ENCODE measurements at regions not wholly inside any gene's neighbourhood (a gene's known extent, or its start where the extent isn't known, plus 50 kb on each side); places are given as distances from the start of the nearest gene placed in this dataset.

- POLR2A ChIA-PET = no interaction called here
- CTCF ChIA-PET = no interaction called here
- H3K4me3 ChIP-seq (ENCODE audit: low read depth, low read length) = no peak overlapping the region
- DNase-seq (ENCODE audit: low read depth, low spot score) = no peak
- TF ChIP-seq, protein P1, sequence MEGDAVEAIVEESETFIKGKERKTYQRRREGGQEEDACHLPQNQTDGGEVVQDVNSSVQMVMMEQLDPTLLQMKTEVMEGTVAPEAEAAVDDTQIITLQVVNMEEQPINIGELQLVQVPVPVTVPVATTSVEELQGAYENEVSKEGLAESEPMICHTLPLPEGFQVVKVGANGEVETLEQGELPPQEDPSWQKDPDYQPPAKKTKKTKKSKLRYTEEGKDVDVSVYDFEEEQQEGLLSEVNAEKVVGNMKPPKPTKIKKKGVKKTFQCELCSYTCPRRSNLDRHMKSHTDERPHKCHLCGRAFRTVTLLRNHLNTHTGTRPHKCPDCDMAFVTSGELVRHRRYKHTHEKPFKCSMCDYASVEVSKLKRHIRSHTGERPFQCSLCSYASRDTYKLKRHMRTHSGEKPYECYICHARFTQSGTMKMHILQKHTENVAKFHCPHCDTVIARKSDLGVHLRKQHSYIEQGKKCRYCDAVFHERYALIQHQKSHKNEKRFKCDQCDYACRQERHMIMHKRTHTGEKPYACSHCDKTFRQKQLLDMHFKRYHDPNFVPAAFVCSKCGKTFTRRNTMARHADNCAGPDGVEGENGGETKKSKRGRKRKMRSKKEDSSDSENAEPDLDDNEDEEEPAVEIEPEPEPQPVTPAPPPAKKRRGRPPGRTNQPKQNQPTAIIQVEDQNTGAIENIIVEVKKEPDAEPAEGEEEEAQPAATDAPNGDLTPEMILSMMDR (IDR thresholded peaks at IDR 0.05; ENCODE audit: insufficient read depth, low read length, missing control alignments) = no peak
Observed at GRCh38 chr11:112520354-112520753, 259.7 kb upstream of the PLET1 start.

- ChIA-PET POLR2A (no interaction called here), CTCF (no interaction called here)
- no peak overlapping the region for H3K4me3 ChIP-seq (ENCODE audit: low read depth, low read length)
- no peak for DNase-seq (ENCODE audit: low read depth, low spot score)
- TF ChIP-seq, protein P1 (IDR thresholded peaks at IDR 0.05; ENCODE audit: insufficient read depth, low read length, missing control alignments) = no peak
Observed at GRCh38 chr11:112522536-112522935, 261.9 kb upstream of the PLET1 start.

DNA sequence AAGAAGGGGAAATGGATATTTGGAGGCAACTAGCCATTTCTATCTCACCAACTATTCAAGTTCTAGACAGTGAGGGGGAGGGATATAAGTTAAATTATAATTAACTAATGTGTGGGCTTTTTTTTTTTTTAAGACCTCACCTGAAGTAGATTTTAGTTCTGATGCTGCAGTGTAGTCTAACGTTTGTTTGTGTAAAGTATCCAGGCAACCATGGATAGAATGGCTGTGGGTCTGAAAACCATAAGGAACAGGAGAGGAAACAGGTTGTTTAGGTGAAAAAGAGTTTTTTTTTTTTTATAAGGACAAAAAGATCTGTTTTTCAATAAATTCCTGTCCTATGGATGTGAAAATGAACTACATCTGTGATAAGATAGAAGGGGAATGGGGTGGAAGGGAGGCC, 262.4 kb upstream of the PLET1 start:
- H3K4me3 ChIP-seq (ENCODE audit: low read depth, low read length) = no peak overlapping the region
- DNase-seq (ENCODE audit: low read depth, low spot score) = no peak
- POLR2A ChIA-PET = no interaction called here
- CTCF ChIA-PET = no interaction called here
- TF ChIP-seq, protein P1 (IDR thresholded peaks at IDR 0.05; ENCODE audit: insufficient read depth, low read length, missing control alignments) = no peak

DNA sequence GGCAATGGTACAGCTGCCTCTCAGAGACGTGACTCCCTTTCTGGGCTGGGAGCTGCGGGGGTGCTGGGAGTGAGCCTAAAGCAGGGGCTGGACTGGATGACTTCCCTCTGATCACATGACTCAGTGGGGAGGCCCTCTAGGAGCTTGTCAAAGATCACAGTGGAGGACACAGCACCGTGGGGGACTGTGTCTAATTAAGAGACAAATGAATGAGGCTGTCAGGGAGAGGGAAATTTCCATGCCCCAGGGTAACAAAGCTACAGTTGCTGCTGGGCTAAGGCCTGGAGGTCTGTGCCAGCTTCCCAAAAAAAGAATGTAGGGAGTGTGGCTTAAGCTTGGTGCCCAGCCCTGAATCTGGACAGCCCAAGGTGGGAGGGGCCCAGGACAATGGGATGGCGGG, 262.8 kb upstream of the PLET1 start:
- TF ChIP-seq, protein P1 (IDR thresholded peaks at IDR 0.05; ENCODE audit: insufficient read depth, low read length, missing control alignments) = no peak
- CTCF ChIA-PET = interaction anchor here (1.1 kb wide), 1 partner anchor 32 kb away, joined by 3 read pairs; no protein-coding TSS in a partner anchor
- no peak overlapping the region for H3K4me3 ChIP-seq (ENCODE audit: low read depth, low read length)
- POLR2A ChIA-PET = no interaction called here
- DNase-seq (ENCODE audit: low read depth, low spot score) = no peak

GRCh38 chr11:112523951-112524350, 263.3 kb upstream of the PLET1 start:
- TF ChIP-seq, protein P1 (IDR thresholded peaks at IDR 0.05; ENCODE audit: insufficient read depth, low read length, missing control alignments) = no peak
- H3K4me3 ChIP-seq (ENCODE audit: low read depth, low read length) = no peak overlapping the region
- CTCF ChIA-PET = interaction anchor here (1.1 kb wide), 1 partner anchor 31 kb away, joined by 3 read pairs; no protein-coding TSS in a partner anchor
- DNase-seq (ENCODE audit: low read depth, low spot score) = no peak
- POLR2A ChIA-PET = no interaction called here

DNA sequence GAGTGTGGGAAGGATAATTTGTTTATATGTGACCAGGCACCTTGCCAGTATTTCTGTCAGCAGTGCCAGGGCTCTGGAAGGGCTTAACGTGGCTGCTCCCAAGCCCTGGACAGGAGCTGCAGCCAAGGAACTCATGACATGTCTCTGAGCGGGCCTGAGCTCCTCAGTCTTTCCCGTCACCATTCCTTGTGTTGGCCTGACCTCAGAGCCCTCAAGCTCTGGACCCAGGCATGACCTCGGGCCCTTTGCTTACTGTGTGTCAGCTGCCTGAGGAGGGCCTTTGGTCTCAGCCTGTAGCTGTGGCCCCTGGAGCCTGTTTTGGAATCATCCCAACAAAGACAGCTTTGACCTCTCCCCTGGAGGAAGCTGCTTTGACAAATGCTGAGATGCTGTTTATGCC, 264.1 kb upstream of the PLET1 start:
- H3K4me3 ChIP-seq (ENCODE audit: low read depth, low read length) = no peak overlapping the region
- CTCF ChIA-PET = no interaction called here
- TF ChIP-seq, protein P1 (IDR thresholded peaks at IDR 0.05; ENCODE audit: insufficient read depth, low read length, missing control alignments) = no peak
- DNase-seq (ENCODE audit: low read depth, low spot score) = no peak
- POLR2A ChIA-PET = no interaction called here
